HEK293 (cell line): ENCODE measurements at regions not wholly inside any gene's neighbourhood (a gene's known extent, or its start where the extent isn't known, plus 50 kb on each side); places are given as distances from the start of the nearest gene placed in this dataset.

Source experiments
- CTCF ChIA-PET: fragments of 350-600 bp; formaldehyde crosslinking; extraction: SDS; loops from one replicate; lab custom pipeline; 2021; ENCODE audit warnings: antibody characterized with exemption; lab: Yijun Ruan, JAX
- POLR2A ChIA-PET: fragments of 300-600 bp; formaldehyde crosslinking; extraction: SDS; loops from one replicate; lab custom pipeline; 2020; ENCODE audit warnings: antibody characterized with exemption, inconsistent platforms; lab: Yijun Ruan, JAX
- H3K27ac ChIP-seq: fragments of 200-500 bp; sonication (Bioruptor generic); 2 replicates; pipeline ENCODE4 v1.5.1; 2014; ENCODE audit warnings: low read depth, low read length, control low read depth, inconsistent platforms; ENCODE audit errors: extremely low read depth
- H3K36me3 ChIP-seq, 2 experiments: fragments of 200-500 bp in 1 of 2; sonication (Bioruptor generic) in 1 of 2; 1 replicate in 1 of 2; 2 replicates in 1 of 2; pipeline ENCODE4 v1.5.1; 2014 to 2017; ENCODE audit warnings: inconsistent platforms in 2 of 2, low read length in 2 of 2; ENCODE audit not compliant: control insufficient read depth in 2 of 2, insufficient read depth in 1 of 2
- H3K4me1 ChIP-seq: fragments of 200-500 bp; sonication (Bioruptor generic); 2 replicates; pipeline ENCODE4 v1.5.1; 2014; ENCODE audit warnings: mild to moderate bottlenecking, low read length, inconsistent platforms; ENCODE audit not compliant: control insufficient read depth, insufficient read depth
- H3K4me3 ChIP-seq: 2 replicates; pipeline ENCODE4 v1.5.1; 2011; ENCODE audit warnings: low read depth, mild to moderate bottlenecking, control low read depth, low read length, moderate library complexity
- H3K9me3 ChIP-seq: fragments of 200-500 bp; sonication (Bioruptor generic); 2 replicates; pipeline ENCODE4 v1.5.1; 2014; ENCODE audit warnings: low read depth, low read length, inconsistent platforms; ENCODE audit not compliant: control insufficient read depth, insufficient read depth
- KLF8 ChIP-seq: fragments of 450-650 bp; formaldehyde crosslinking; IDR thresholded peaks from 2 replicates; pipeline ENCODE4 v1.5.1; 2016; ENCODE audit warnings: missing biosample characterization, missing genetic modification characterization
- MEIS1 ChIP-seq: sonication (generic); formaldehyde crosslinking; IDR thresholded peaks from 2 replicates; pipeline ENCODE4 v1.8.1; 2022; ENCODE audit warnings: missing genetic modification reagents, mild to moderate bottlenecking, borderline replicate concordance
- OVOL3 ChIP-seq: fragments of 450-650 bp; formaldehyde crosslinking; IDR thresholded peaks from 2 replicates; pipeline ENCODE4 v1.5.1; 2016; ENCODE audit warnings: missing biosample characterization, missing genetic modification characterization
- SCRT2 ChIP-seq: fragments of 450-650 bp; formaldehyde crosslinking; IDR thresholded peaks from 2 replicates; pipeline ENCODE4 v1.5.1; 2016; ENCODE audit warnings: missing biosample characterization, missing genetic modification characterization
- SP7 ChIP-seq: fragments of 450-650 bp; formaldehyde crosslinking; IDR thresholded peaks from 2 replicates; pipeline ENCODE4 v1.5.1; 2016; ENCODE audit warnings: missing biosample characterization, missing genetic modification characterization
- ZBTB7A ChIP-seq: fragments of 450-650 bp; formaldehyde crosslinking; IDR thresholded peaks from 2 replicates; pipeline ENCODE4 v1.5.1; 2016; ENCODE audit warnings: low read depth, missing biosample characterization, missing genetic modification characterization
- ZFP3 ChIP-seq: fragments of 450-650 bp; formaldehyde crosslinking; IDR thresholded peaks from 2 replicates; pipeline ENCODE4 v1.5.1; 2016; ENCODE audit warnings: low read depth, missing biosample characterization, missing genetic modification characterization
- ZNF112 ChIP-seq: fragments of 450-650 bp; formaldehyde crosslinking; IDR thresholded peaks from 2 replicates; pipeline ENCODE4 v1.5.0; 2017; ENCODE audit warnings: missing biosample characterization, missing genetic modification characterization
- ZNF19 ChIP-seq: fragments of 450-650 bp; formaldehyde crosslinking; IDR thresholded peaks from 2 replicates; pipeline ENCODE4; 2016; ENCODE audit warnings: missing biosample characterization, missing genetic modification characterization, low read depth
- ZNF202 ChIP-seq: fragments of 450-650 bp; formaldehyde crosslinking; IDR thresholded peaks from 2 replicates; pipeline ENCODE4 v1.5.1; 2016; ENCODE audit warnings: missing biosample characterization, missing genetic modification characterization, borderline replicate concordance
- ZNF664 ChIP-seq: fragments of 450-650 bp; formaldehyde crosslinking; IDR thresholded peaks from 2 replicates; pipeline ENCODE4 v1.5.1; 2016; ENCODE audit warnings: missing biosample characterization, missing genetic modification characterization
- ZNF747 ChIP-seq: fragments of 450-650 bp; formaldehyde crosslinking; IDR thresholded peaks from 2 replicates; pipeline ENCODE4 v1.5.1; 2016; ENCODE audit warnings: missing biosample characterization, missing genetic modification characterization
- ZNF776 ChIP-seq: fragments of 450-650 bp; formaldehyde crosslinking; IDR thresholded peaks from 2 replicates; pipeline ENCODE4 v1.5.0; 2017; ENCODE audit warnings: missing biosample characterization, missing genetic modification characterization, borderline replicate concordance
- ZNF843 ChIP-seq: fragments of 450-650 bp; formaldehyde crosslinking; IDR thresholded peaks from 2 replicates; pipeline ENCODE4 v1.5.1; 2016; ENCODE audit warnings: missing biosample characterization, missing genetic modification characterization
- TF ChIP-seq, protein P1 (sequence below): fragments of 450-650 bp; formaldehyde crosslinking; IDR thresholded peaks from 2 replicates; pipeline ENCODE4 v1.5.1; 2016; ENCODE audit warnings: missing biosample characterization, missing genetic modification characterization
- TF ChIP-seq, protein P2 (sequence below): fragments of 450-650 bp; formaldehyde crosslinking; IDR thresholded peaks from 2 replicates; pipeline ENCODE4 v1.5.1; 2016; ENCODE audit warnings: missing biosample characterization, missing genetic modification characterization, borderline replicate concordance
- TF ChIP-seq, protein P3 (sequence below): sonication (generic); formaldehyde crosslinking; IDR thresholded peaks from 2 replicates; pipeline ENCODE4 v1.8.1; 2022; ENCODE audit warnings: mild to moderate bottlenecking, moderate library complexity, missing genetic modification reagents
- TF ChIP-seq, protein P4 (sequence below): fragments of 450-650 bp; formaldehyde crosslinking; IDR thresholded peaks from 2 replicates; pipeline ENCODE4 v1.5.1; 2016; ENCODE audit warnings: missing biosample characterization, missing genetic modification characterization
- TF ChIP-seq, protein P5 (sequence below): fragments of 450-650 bp; formaldehyde crosslinking; conservative IDR thresholded peaks from 2 replicates; pipeline ENCODE4 v1.5.1; 2016; ENCODE audit warnings: low read depth, missing biosample characterization, missing genetic modification characterization
- TF ChIP-seq, protein P6 (sequence below): fragments of 450-650 bp; formaldehyde crosslinking; IDR thresholded peaks from 2 replicates; pipeline ENCODE4 v1.5.1; 2016; ENCODE audit warnings: missing biosample characterization, missing genetic modification characterization

DNA sequence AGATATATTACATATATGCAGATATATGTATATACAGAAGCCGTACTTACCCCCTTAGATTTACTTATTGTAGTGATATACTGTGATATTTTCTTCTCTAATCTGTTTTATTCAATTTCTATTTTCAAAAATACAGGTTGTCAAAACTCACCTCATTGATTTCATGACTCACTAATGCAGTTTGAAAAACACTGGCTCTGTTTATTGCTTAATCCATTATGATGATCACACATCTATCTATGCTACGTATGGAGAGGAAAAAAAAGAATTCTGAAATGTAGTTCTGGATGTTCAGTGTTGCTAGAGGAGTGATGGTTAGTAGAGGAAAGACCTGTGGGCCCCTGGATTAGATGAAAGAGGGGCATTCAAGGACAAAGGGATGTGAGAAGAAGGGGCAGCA is 121.0 kb upstream of the RPS23 start:
- Histone ChIP-seq H3K36me3 (no peaks in the 10 kb centered on the region), H3K4me1 (peaks cover 23% of the 10 kb centered on the region), H3K4me3 (no peak overlapping the region), H3K9me3 (no peaks in the 10 kb centered on the region), H3K27ac (no peak overlapping the region)
- ChIA-PET POLR2A (no interaction called here), CTCF (no interaction called here)
- TF ChIP-seq SCRT2 (tag by site-specific recombination): no peak
- no peak for TF ChIP-seq ZNF664 (tag by site-specific recombination)
- TF ChIP-seq, protein P1, sequence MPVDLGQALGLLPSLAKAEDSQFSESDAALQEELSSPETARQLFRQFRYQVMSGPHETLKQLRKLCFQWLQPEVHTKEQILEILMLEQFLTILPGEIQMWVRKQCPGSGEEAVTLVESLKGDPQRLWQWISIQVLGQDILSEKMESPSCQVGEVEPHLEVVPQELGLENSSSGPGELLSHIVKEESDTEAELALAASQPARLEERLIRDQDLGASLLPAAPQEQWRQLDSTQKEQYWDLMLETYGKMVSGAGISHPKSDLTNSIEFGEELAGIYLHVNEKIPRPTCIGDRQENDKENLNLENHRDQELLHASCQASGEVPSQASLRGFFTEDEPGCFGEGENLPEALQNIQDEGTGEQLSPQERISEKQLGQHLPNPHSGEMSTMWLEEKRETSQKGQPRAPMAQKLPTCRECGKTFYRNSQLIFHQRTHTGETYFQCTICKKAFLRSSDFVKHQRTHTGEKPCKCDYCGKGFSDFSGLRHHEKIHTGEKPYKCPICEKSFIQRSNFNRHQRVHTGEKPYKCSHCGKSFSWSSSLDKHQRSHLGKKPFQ (tag by site-specific recombination): no peak
- TF ChIP-seq, protein P2, sequence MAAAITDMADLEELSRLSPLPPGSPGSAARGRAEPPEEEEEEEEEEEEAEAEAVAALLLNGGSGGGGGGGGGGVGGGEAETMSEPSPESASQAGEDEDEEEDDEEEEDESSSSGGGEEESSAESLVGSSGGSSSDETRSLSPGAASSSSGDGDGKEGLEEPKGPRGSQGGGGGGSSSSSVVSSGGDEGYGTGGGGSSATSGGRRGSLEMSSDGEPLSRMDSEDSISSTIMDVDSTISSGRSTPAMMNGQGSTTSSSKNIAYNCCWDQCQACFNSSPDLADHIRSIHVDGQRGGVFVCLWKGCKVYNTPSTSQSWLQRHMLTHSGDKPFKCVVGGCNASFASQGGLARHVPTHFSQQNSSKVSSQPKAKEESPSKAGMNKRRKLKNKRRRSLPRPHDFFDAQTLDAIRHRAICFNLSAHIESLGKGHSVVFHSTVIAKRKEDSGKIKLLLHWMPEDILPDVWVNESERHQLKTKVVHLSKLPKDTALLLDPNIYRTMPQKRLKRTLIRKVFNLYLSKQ: no peak
- no peak for TF ChIP-seq OVOL3 (tag by site-specific recombination)
- TF ChIP-seq, protein P3, sequence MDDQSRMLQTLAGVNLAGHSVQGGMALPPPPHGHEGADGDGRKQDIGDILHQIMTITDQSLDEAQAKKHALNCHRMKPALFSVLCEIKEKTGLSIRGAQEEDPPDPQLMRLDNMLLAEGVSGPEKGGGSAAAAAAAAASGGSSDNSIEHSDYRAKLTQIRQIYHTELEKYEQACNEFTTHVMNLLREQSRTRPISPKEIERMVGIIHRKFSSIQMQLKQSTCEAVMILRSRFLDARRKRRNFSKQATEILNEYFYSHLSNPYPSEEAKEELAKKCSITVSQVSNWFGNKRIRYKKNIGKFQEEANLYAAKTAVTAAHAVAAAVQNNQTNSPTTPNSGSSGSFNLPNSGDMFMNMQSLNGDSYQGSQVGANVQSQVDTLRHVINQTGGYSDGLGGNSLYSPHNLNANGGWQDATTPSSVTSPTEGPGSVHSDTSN (CRISPR knock-in tag): no peak
- TF ChIP-seq, protein P4, sequence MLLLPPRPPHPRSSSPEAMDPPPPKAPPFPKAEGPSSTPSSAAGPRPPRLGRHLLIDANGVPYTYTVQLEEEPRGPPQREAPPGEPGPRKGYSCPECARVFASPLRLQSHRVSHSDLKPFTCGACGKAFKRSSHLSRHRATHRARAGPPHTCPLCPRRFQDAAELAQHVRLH (tag by site-specific recombination): no peak
- TF ChIP-seq, protein P5, sequence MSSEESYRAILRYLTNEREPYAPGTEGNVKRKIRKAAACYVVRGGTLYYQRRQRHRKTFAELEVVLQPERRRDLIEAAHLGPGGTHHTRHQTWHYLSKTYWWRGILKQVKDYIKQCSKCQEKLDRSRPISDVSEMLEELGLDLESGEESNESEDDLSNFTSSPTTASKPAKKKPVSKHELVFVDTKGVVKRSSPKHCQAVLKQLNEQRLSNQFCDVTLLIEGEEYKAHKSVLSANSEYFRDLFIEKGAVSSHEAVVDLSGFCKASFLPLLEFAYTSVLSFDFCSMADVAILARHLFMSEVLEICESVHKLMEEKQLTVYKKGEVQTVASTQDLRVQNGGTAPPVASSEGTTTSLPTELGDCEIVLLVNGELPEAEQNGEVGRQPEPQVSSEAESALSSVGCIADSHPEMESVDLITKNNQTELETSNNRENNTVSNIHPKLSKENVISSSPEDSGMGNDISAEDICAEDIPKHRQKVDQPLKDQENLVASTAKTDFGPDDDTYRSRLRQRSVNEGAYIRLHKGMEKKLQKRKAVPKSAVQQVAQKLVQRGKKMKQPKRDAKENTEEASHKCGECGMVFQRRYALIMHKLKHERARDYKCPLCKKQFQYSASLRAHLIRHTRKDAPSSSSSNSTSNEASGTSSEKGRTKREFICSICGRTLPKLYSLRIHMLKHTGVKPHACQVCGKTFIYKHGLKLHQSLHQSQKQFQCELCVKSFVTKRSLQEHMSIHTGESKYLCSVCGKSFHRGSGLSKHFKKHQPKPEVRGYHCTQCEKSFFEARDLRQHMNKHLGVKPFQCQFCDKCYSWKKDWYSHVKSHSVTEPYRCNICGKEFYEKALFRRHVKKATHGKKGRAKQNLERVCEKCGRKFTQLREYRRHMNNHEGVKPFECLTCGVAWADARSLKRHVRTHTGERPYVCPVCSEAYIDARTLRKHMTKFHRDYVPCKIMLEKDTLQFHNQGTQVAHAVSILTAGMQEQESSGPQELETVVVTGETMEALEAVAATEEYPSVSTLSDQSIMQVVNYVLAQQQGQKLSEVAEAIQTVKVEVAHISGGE (tag by site-specific recombination): no peak
- TF ChIP-seq ZBTB7A (tag by site-specific recombination): no peak
- TF ChIP-seq SP7: no peak
- TF ChIP-seq, protein P6, sequence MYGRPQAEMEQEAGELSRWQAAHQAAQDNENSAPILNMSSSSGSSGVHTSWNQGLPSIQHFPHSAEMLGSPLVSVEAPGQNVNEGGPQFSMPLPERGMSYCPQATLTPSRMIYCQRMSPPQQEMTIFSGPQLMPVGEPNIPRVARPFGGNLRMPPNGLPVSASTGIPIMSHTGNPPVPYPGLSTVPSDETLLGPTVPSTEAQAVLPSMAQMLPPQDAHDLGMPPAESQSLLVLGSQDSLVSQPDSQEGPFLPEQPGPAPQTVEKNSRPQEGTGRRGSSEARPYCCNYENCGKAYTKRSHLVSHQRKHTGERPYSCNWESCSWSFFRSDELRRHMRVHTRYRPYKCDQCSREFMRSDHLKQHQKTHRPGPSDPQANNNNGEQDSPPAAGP (tag by site-specific recombination): no peak
- no peak for TF ChIP-seq ZNF112 (tag by site-specific recombination)
- TF ChIP-seq ZNF19: no peak
- no peak for TF ChIP-seq ZNF747 (tag by site-specific recombination)
- no peak for TF ChIP-seq ZNF776 (tag by site-specific recombination)
- no peak for TF ChIP-seq MEIS1
- no peak for TF ChIP-seq KLF8
- TF ChIP-seq ZNF202 (tag by site-specific recombination): no peak
- no peak for TF ChIP-seq ZFP3 (tag by site-specific recombination)
- TF ChIP-seq ZNF843 (tag by site-specific recombination): no peak
